Right forelimb (tissue), 1 donor: ENCODE measurements at regions not wholly inside any gene's neighbourhood (a gene's known extent, or its start where the extent isn't known, plus 50 kb on each side); places are given as distances from the start of the nearest gene placed in this dataset.
"Not testable (repeated sequence)": the region's sequence is repeated elsewhere in the genome, so short reads cannot be mapped to it uniquely, and the experiment has no call there.

Experiments
- DNase-seq: peaks from one replicate; pipeline ENCODE4 v3.0.0-alpha.2; 2018

DNA sequence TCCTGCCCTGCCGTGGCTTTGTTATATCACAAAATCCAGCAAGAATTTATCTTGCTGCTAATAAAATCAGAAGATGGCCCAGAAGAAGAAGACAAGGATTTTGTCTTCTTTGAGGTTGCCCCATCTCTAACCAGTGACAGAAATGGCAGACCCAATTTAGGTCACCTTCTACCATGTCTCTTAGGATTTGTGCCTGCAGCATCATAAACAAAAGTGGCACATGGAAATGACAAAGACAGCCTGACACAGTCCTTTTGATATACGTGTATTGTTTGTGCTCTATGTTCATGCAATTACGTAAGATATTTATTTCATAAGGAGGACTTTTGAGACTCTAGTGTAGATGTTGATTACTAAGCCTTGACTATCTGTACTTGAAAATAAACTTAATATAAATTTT, 135.9 kb upstream of the TMTC4 start:
- no peak for DNase-seq

DNA sequence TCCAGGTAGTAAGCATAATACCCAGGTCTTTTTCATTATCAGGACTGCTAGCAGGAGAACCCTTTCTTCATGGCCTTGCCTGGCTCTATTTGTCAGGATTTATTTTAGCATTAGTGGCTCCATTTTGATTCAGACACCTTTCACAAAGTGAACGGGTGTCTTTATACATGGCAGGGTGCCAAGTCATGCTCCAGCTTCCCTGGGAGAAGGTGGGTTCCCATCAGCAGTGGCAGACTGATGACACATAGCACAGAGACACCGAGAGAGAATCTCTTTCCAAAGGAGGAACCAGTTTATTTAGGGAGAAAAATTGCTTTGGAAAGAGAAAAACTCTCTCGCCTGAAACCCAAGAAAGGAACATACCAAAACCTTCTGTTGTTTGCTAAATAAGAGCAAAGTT, 135.3 kb upstream of the TMTC4 start:
- DNase-seq, result no peak

DNA sequence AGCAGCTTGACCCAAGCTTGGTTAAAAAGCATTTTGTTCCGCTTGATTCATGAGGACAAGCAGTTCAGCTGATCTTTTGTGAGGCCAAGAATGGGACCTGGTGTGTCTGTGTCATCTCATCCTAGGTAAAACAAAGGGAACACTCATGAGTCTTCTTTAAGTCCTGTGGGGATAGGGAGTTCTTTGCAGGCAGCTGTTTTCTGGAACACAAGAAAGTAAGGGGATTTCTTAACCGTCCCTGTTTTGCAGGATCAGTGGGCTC, 134.5 kb upstream of the TMTC4 start:
- no peak for DNase-seq

- no peak for DNase-seq
Measured at GRCh38 chr13:100808330-100809128, 133.9 kb upstream of the TMTC4 start.

GRCh38 chr13:100803091-100803490, 128.5 kb upstream of the TMTC4 start:
- no peak for DNase-seq

DNA sequence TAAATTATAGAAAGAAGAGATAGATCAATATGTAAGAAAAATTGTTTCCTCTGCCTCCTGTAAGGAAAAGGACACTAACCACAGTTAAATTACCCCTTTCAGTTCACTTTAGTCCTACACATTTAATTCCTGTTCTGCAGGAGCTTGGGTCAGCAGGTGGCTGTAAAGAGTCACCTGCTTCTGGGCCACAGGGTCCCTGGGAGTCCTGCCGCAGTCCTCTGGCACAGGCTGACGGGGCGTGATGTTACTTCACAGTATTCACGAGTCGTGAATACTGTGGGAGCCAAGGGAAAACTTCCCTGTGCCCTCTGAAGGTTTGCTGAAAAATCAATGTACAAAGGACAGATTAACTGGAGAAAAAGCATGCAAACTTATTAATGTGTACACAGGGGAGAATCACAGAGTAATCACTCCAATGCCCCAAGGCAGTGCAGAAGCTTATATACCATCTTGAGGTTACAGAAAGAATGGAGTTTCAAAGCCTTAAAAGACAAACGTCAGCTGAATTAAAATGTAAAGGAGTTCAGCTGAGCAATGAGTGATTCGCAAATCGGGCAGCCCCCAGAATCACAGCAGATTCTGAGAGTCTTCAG, 125.8 kb upstream of the TMTC4 start:
- DNase-seq, result no peak

- no peak for DNase-seq
Measured at GRCh38 chr13:100798739-100799361, 124.3 kb upstream of the TMTC4 start.

DNA sequence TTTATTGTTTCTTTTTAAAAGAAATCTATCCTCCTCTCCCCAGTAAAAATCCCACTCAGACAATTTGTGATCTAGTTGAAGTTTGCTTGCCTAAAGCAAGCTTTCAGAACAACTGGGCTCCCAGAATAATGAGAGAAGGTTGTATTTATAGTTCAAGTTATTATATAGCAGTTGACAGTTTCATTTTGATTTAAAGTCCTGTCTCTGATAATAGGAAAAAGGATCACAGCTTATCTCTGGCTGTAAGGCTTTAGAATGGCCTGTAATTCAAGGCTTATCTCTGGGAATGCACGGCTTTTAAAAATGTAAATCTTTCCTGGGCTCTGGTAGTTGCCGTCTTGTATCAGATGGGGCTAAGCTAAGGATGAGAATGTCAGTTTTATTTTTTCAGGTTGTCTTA, 123.3 kb upstream of the TMTC4 start:
- no peak for DNase-seq

- DNase-seq, result no peak
Measured at GRCh38 chr13:100796463-100796862, 121.9 kb upstream of the TMTC4 start.

DNA sequence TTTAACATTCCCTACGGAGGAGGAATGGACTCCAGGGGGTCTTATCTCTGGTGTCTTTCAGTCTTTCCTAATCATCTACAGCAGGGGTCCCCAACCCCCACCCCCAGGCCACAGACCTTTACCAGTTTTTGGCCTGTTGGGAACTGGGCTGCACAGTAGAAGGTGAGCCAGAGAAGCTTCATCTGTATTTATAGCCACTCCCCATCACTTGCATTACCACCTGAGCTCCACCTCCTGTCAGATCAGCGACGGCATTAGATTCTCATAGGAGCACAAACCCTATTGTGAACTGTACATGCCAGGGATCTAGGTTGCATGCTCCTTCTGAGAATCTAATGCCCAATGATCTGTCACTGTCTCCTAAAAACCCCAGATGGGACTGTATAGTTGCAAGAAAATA, 120.0 kb upstream of the TMTC4 start:
- no peak for DNase-seq

GRCh38 chr13:100790405-100790804, 115.8 kb upstream of the TMTC4 start:
- no peak for DNase-seq

GRCh38 chr13:100789968-100790367, 115.4 kb upstream of the TMTC4 start:
- no peak for DNase-seq

DNA sequence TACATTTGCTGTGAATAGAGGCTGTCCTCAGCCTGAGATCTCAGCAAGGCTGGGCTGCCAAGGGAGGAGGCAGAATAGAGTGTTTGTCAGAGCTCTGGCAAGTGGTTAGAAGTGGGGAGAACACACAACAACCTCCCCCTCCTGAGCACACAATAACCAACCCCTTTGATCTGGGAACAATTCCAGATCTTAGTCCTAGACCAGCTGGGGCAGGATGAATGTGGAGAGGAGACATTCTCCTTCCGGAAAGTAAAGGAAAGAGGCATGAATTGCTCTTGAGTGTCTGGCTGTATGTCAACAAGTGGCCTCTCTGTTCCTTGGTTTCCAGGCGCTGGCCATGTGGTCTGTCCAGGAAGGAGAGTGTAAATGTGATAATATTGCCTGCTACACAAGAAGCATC, 114.9 kb upstream of the TMTC4 start:
- no peak for DNase-seq

DNA sequence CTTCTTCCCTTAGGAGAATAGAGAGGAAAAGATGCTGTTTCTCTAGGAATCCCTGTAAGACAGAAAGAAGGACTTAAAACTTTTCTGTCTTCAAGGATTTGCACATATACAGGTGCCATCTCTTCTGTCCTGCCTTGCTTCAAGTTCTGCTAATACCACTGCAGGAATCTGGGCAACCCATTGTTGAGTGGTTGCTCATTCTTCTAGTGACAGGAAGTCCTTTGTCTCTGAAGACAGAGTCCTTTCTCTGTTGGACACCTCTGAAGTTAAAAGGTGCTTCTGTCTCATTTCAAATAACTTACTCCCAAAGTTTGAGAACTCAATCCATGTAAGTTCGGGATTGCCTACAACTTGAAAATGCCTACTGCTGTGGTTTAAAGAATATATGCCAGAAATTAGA, 114.4 kb upstream of the TMTC4 start:
- no peak for DNase-seq

DNA sequence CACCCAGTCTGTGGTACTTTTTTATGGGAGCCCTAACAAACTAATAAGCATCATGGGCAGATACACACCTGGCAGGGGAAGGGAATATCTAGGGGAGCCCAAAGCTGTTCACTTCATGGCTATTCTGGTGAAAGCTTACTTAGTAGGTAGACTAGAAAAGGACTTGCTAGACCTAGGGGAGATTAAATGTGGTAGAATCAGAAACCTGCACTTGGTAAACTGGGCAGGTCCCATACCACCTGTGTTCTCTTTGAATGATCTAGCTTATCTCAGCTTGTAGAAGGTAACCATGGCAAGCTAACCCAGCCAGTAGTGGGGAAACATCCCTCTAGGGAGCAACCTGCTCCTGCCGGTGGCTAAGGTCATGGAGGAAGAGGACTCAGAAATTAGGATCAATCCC, 113.9 kb upstream of the TMTC4 start:
- no peak for DNase-seq

- DNase-seq, result no peak
Measured at GRCh38 chr13:100787899-100788298, 113.3 kb upstream of the TMTC4 start.

DNA sequence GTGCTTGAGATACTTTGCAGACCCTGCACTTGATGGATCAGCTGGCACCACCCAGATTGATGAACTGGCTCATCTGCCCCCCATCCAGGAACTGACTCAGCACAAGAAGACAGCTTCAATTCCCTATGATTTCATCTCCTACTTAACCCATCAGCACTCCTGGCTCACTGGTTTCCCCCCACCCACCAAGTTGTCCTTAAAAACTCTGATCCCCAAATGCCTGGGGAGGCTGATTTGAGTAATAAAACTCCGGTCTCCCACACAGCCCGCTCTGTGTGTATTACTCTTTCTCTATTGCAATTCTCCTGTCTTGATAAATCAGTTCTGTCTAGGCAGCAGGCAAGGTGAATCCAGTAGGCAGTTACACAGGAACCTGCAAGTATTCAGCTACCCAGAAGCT, 102.1 kb upstream of the TMTC4 start:
- not testable (repeated sequence) for DNase-seq

- no peak for DNase-seq
Measured at GRCh38 chr13:100773923-100774663, 99.5 kb upstream of the TMTC4 start.

DNA sequence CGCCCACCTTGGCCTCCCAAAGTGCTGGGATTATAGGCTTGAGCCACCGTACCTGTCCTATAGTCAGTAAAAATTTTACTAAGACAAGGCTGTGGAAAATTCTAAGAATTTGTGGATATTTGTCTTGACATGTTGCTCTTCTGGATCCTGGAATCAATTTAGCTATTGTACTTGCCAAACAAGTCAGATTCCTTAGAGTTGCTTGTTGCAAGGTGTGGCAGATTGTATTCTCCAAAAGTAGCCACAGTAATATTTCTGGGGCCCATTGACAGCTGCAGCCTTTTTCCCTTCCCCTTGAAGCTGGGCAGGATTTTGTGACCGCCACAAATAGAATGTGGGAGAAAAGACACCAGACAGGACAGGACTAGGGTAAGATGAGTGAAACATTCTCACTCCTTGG, 98.8 kb upstream of the TMTC4 start:
- no peak for DNase-seq

DNA sequence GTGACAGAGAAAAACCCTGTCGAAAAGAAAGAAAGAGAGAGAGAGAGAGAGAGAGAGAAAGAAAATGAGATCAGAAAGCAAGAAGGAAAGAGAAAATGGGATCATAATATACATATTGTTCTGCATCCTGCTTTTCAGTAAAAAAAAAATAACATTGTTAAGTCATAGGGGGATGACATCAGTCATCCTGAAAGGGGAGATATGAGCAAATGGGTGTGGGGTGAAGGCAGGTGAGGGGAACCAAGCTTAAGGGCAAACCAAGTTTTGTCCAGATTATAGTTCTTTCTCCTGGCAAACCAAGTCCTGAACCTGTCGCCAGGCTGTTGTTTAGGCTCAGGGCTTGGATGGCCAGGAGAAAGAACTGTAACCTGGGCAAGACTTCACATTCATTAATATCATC, 92.6 kb upstream of the TMTC4 start:
- DNase-seq, result no peak

DNA sequence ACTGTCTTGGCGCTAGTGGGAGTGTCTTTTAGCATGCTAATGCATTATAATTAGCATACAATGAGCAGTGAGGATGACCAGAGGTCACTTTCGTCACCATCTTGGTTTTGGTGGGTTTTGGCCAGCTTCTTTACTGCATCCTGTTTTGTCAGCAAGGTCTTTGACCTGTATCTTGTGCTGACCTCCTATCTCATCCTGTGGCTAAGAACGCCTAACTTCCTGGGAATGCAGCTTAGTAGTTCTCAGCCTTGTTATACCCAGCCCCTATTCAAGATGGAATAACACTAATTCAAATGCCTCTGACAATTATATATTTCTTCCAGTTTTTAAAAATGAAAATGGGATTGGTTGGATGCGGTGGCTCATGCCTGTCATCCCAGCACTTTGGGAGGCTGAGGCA, 92.0 kb upstream of the TMTC4 start:
- not testable (repeated sequence) for DNase-seq

GRCh38 chr13:100764937-100765336, 90.3 kb upstream of the TMTC4 start:
- DNase-seq, result no peak

- not testable (repeated sequence) for DNase-seq
Measured at GRCh38 chr13:100762126-100762525, 87.5 kb upstream of the TMTC4 start.

GRCh38 chr13:100755891-100756290, 81.3 kb upstream of the TMTC4 start:
- DNase-seq, result no peak
